H1 (cell line): ENCODE measurements at regions not wholly inside any gene's neighbourhood (a gene's known extent, or its start where the extent isn't known, plus 50 kb on each side); places are given as distances from the start of the nearest gene placed in this dataset.

ENCODE experiments used
- CTCF ChIA-PET: fragments of 300-600 bp; sonication (Branson Sonifier 250); formaldehyde crosslinking; loops from one replicate; lab custom pipeline; 2021; ENCODE audit not compliant: partially characterized antibody; lab: Charles Lee
- POLR2A ChIA-PET: fragments of 300-600 bp; sonication (Branson Sonifier 250); formaldehyde crosslinking; loops from one replicate; lab custom pipeline; 2021; ENCODE audit warnings: inconsistent platforms; ENCODE audit not compliant: partially characterized antibody; lab: Charles Lee
- DNase-seq, 2 experiments: peaks; one replicate each; pipeline versions ENCODE4 v3.0.0 to v3.0.0-alpha.2; 2010 to 2022; ENCODE audit warnings: low spot score in 2 of 2, low read depth in 1 of 2, mixed read lengths in 1 of 2
- FAIRE-seq: peaks from 2 replicates; lab custom pipeline; 2011; peaks lifted over from hg19 to GRCh38; lab: Jason Lieb, UNC
- H2AFZ ChIP-seq: 2 replicates; pipeline ENCODE4 v1.8.1; 2012; ENCODE audit warnings: low read length, inconsistent platforms
- H2AK5ac ChIP-seq: 2 replicates; pipeline ENCODE4 v1.6.1; 2013; ENCODE audit warnings: low read depth, low read length
- H2BK120ac ChIP-seq: replicated peaks from 2 replicates; pipeline ENCODE3; 2013; ENCODE audit warnings: low read depth, low read length, inconsistent platforms
- H2BK12ac ChIP-seq: 2 replicates; pipeline ENCODE4 v1.6.1; 2013; ENCODE audit warnings: low read depth, low read length
- H2BK15ac ChIP-seq: 2 replicates; pipeline ENCODE4 v1.6.1; 2013; ENCODE audit warnings: low read length
- H2BK20ac ChIP-seq: 2 replicates; pipeline ENCODE4 v1.6.1; 2013; ENCODE audit warnings: low read length
- H2BK5ac ChIP-seq: 2 replicates; pipeline ENCODE4 v1.6.1; 2013; ENCODE audit warnings: low read depth, low read length
- H3K14ac ChIP-seq: 2 replicates; pipeline ENCODE4 v1.6.1; 2013; ENCODE audit warnings: inconsistent platforms; ENCODE audit not compliant: insufficient read length
- H3K18ac ChIP-seq: 2 replicates; pipeline ENCODE4 v1.6.1; 2013; ENCODE audit warnings: low read length; ENCODE audit errors: extremely low read depth
- H3K23ac ChIP-seq: 2 replicates; pipeline ENCODE4 v1.6.1; 2013; ENCODE audit warnings: inconsistent platforms; ENCODE audit not compliant: insufficient read length
- H3K23me2 ChIP-seq: 2 replicates; pipeline ENCODE4 v1.6.1; 2013; ENCODE audit warnings: low read depth, low read length
- H3K27ac ChIP-seq: 2 replicates; pipeline ENCODE4 v1.6.1; 2011; ENCODE audit warnings: low read depth, low read length, inconsistent platforms
- H3K27me3 ChIP-seq, 4 experiments: replicated peaks in 1 of 4; 1 replicate in 1 of 4; 2 replicates in 3 of 4; pipeline versions ENCODE4 v1.6.1 to v1.8.1; 2011 to 2013; ENCODE audit warnings: low read length in 3 of 4, mild to moderate bottlenecking in 3 of 4, inconsistent platforms in 2 of 4, mixed read lengths in 2 of 4, moderate library complexity in 1 of 4; ENCODE audit not compliant: control insufficient read depth in 3 of 4, insufficient read depth in 3 of 4; ENCODE audit errors: extremely low read depth in 1 of 4
- H3K36me3 ChIP-seq, 4 experiments: 2 replicates each; pipeline versions ENCODE4 v1.6.1 to v1.8.1; 2011 to 2013; ENCODE audit warnings: mild to moderate bottlenecking in 4 of 4, low read length in 3 of 4, moderate library complexity in 2 of 4, control low read depth in 1 of 4, inconsistent platforms in 1 of 4; ENCODE audit not compliant: insufficient read depth in 4 of 4, control insufficient read depth in 2 of 4
- H3K4ac ChIP-seq: replicated peaks from 2 replicates; pipeline ENCODE3; 2013; ENCODE audit warnings: low read length, low read depth, mixed read lengths, inconsistent platforms; ENCODE audit not compliant: insufficient read length
- H3K4me1 ChIP-seq, 4 experiments: replicated peaks in 1 of 4; 1 replicate in 1 of 4; 2 replicates in 3 of 4; pipeline versions ENCODE4 v1.6.1 to v1.8.1; 2011 to 2013; ENCODE audit warnings: low read length in 3 of 4, inconsistent platforms in 2 of 4, mixed read lengths in 1 of 4; ENCODE audit not compliant: insufficient read depth in 4 of 4, control insufficient read depth in 3 of 4
- H3K4me2 ChIP-seq, 2 experiments: 2 replicates each; pipeline versions ENCODE4 v1.6.1 to v1.8.1; 2011 to 2013; ENCODE audit warnings: low read depth in 2 of 2, low read length in 2 of 2, control low read depth in 1 of 2, inconsistent platforms in 1 of 2, mild to moderate bottlenecking in 1 of 2; ENCODE audit not compliant: insufficient read depth in 1 of 2
- H3K4me3 ChIP-seq, 4 experiments: fragments of 200-600, 300-600 bp in 1 of 4; sonication (generic), shearing (Covaris generic), sonication (Bioruptor Twin) in 1 of 4; 2 replicates each; pipeline versions ENCODE4 v1.5.1 to v1.8.1; 2011 to 2016; ENCODE audit warnings: low read length in 4 of 4, low read depth in 3 of 4, control low read depth in 2 of 4, inconsistent platforms in 2 of 4, mild to moderate bottlenecking in 2 of 4, mixed read lengths in 1 of 4, moderate library complexity in 1 of 4; ENCODE audit not compliant: insufficient read depth in 2 of 4; ENCODE audit errors: extremely low read depth in 1 of 4
- H3K56ac ChIP-seq: replicated peaks from 2 replicates; pipeline ENCODE3; 2013; ENCODE audit warnings: low read depth, mild to moderate bottlenecking, mixed read lengths, low read length, inconsistent platforms; ENCODE audit not compliant: insufficient read length
- H3K79me1 ChIP-seq: 2 replicates; pipeline ENCODE4 v1.6.1; 2013; ENCODE audit warnings: low read depth, low read length, control low read depth
- H3K79me2 ChIP-seq, 2 experiments: 2 replicates each; pipeline versions ENCODE4 v1.6.1 to v1.8.1; 2012 to 2013; ENCODE audit warnings: low read length in 2 of 2, mild to moderate bottlenecking in 2 of 2, inconsistent platforms in 1 of 2; ENCODE audit not compliant: insufficient read depth in 2 of 2, control insufficient read depth in 1 of 2
- H3K9ac ChIP-seq, 4 experiments: replicated peaks in 1 of 4; 1 replicate in 1 of 4; 2 replicates in 3 of 4; pipeline versions ENCODE4 v1.6.1 to v1.8.1; 2011 to 2013; ENCODE audit warnings: low read depth in 3 of 4, low read length in 3 of 4, control low read depth in 2 of 4, mild to moderate bottlenecking in 2 of 4, moderate library complexity in 2 of 4, inconsistent platforms in 1 of 4; ENCODE audit errors: extremely low read depth in 1 of 4
- H3K9me3 ChIP-seq, 2 experiments: 2 replicates each; pipeline versions ENCODE4 v1.6.1 to v1.8.1; 2012 to 2013; ENCODE audit warnings: mild to moderate bottlenecking in 2 of 2, moderate library complexity in 2 of 2, control low read depth in 1 of 2, inconsistent platforms in 1 of 2, low read depth in 1 of 2, low read length in 1 of 2, mixed read lengths in 1 of 2; ENCODE audit not compliant: insufficient read depth in 2 of 2
- H4K20me1 ChIP-seq, 2 experiments: replicated peaks in 1 of 2; 2 replicates each; pipeline versions ENCODE3 to v1.8.1; 2011 to 2013; ENCODE audit warnings: inconsistent platforms in 2 of 2, low read length in 2 of 2, mild to moderate bottlenecking in 1 of 2; ENCODE audit not compliant: insufficient read depth in 2 of 2, control insufficient read depth in 1 of 2
- H4K5ac ChIP-seq: 2 replicates; pipeline ENCODE4 v1.6.1; 2013; ENCODE audit warnings: low read length, low read depth, mixed read lengths, inconsistent platforms; ENCODE audit not compliant: insufficient read length
- H4K8ac ChIP-seq: 2 replicates; pipeline ENCODE4 v1.8.0; 2013; ENCODE audit warnings: mild to moderate bottlenecking, moderate library complexity, low read length, inconsistent platforms; ENCODE audit not compliant: insufficient read depth; ENCODE audit errors: extremely low read depth
- H4K91ac ChIP-seq: replicated peaks from 2 replicates; pipeline ENCODE3; 2013; ENCODE audit warnings: low read length, mixed read lengths, inconsistent platforms; ENCODE audit not compliant: insufficient read length
- PHF8 ChIP-seq: fragments of 200-600 bp; sonication (generic); conservative IDR thresholded peaks from 2 replicates; pipeline ENCODE4 v1.7.1; 2012; ENCODE audit warnings: low read depth, mild to moderate bottlenecking, inconsistent platforms, low read length, moderate library complexity
- RXRA ChIP-seq: IDR thresholded peaks from 2 replicates; pipeline ENCODE4 v1.6.1; 2011; ENCODE audit warnings: low read depth, mild to moderate bottlenecking, low read length, moderate library complexity; ENCODE audit not compliant: insufficient read depth
- SIX5 ChIP-seq: IDR thresholded peaks from 2 replicates; pipeline ENCODE4 v1.6.1; 2011; ENCODE audit warnings: mild to moderate bottlenecking, low read depth, low read length
- YY1 ChIP-seq: IDR thresholded peaks from 2 replicates; pipeline ENCODE4 v1.6.1; 2011; ENCODE audit warnings: low read depth, mild to moderate bottlenecking, low read length
- WGBS, 2 experiments: shearing (Covaris generic) in 1 of 2; methylation state at CpG; one replicate each; pipeline versions ENCODE4 v1.1.6 to v1.1.7; 2013 to 2015; ENCODE audit warnings: low lambda C conversion rate in 2 of 2, mixed read lengths in 2 of 2, inconsistent platforms in 1 of 2, low coverage in 1 of 2, missing lambda C conversion rate in 1 of 2; ENCODE audit not compliant: insufficient replicate concordance in 2 of 2, insufficient coverage in 1 of 2, insufficient read length in 1 of 2; ENCODE audit errors: extremely low coverage in 1 of 2, missing lambda C conversion rate in 1 of 2; 5-methylcytosine and 5-hydroxymethylcytosine counted together

DNA sequence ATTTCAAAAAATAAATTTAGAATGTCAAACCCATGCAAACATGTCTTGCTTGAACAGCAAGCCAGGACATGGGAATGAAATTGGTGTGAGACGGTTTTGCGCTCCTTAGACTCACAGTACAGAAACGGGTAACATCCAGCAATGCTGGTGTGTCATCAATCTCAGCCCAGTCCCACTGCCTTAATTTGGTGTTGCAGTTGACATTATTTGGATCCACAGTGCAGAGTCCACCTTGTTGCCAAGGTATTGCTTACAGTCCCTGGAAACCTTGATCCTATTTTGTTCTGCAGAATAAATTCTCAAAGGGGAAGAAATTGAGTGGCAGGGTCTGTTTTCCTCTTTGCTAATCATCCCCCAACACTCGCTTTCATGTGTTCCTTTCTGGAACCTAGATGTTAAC is 311.6 kb upstream of the MON1B start:
- POLR2A ChIA-PET, result no interaction called here
- Histone ChIP-seq H3K4me1 (peaks cover 0 to 4% (median 0%) of the 10 kb centered on the region in 4 experiments; a peak in 1 of 7 replicates), H3K23ac (no peak overlapping the region), H3K14ac (no peak overlapping the region), H3K9me3 (no peaks in the 10 kb centered on the region), H4K20me1 (no peaks in the 10 kb centered on the region), H2BK120ac (no peak overlapping the region), H2BK12ac (no peak overlapping the region), H4K91ac (no peak overlapping the region), H3K79me2 (no peaks in the 10 kb centered on the region), H3K4me2 (no peak overlapping the region), H4K8ac (no peak overlapping the region), H2AK5ac (no peak overlapping the region)
- TF ChIP-seq PHF8 (no peak), SIX5 (no peak), YY1 (no peak), RXRA (no peak)
- TF ChIP-seq, all 59 proteins: peak for 0
- no peaks in the 10 kb centered on the region for H3K36me3 ChIP-seq
- no peaks in the 10 kb centered on the region for H3K27me3 ChIP-seq
- no peak overlapping the region for H3K4me3 ChIP-seq
- no peak overlapping the region for H2BK5ac ChIP-seq
- H3K4ac ChIP-seq, result no peak overlapping the region
- CTCF ChIA-PET, result no interaction called here
- H3K23me2 ChIP-seq, result no peaks in the 10 kb centered on the region
- no peak overlapping the region for H2AFZ ChIP-seq
- FAIRE-seq, result no peak
- no peak overlapping the region for H3K27ac ChIP-seq
- H3K9ac ChIP-seq, result no peak overlapping the region
- 95% methylated on average over 4 of the region's 4 CpGs; no CpG with 5 or more reads in 1 of the 2 experiments for WGBS, 2 experiments
- no peak overlapping the region for H2BK20ac ChIP-seq
- H4K5ac ChIP-seq, result no peak overlapping the region
- H3K18ac ChIP-seq, result no peak overlapping the region
- H3K79me1 ChIP-seq, result no peaks in the 10 kb centered on the region
- no peak overlapping the region for H3K56ac ChIP-seq
- DNase-seq, result no peak
- no peak overlapping the region for H2BK15ac ChIP-seq
